ENCODE measurements at regions not wholly inside any gene's neighbourhood (a gene's known extent, or its start where the extent isn't known, plus 50 kb on each side); places are given as distances from the start of the nearest gene placed in this dataset.
"Not testable (repeated sequence)": the region's sequence is repeated elsewhere in the genome, so short reads cannot be mapped to it uniquely, and the experiment has no call there.

GRCh38 chr18:37874721-37875120 is 309.1 kb upstream of the CELF4 start:
- DNase-seq: no peak

GRCh38 chr18:37873416-37873815 is 307.8 kb upstream of the CELF4 start:
- no peak for DNase-seq

GRCh38 chr18:37872562-37872961 is 307.0 kb upstream of the CELF4 start:
- no peak for DNase-seq

GRCh38 chr18:37871561-37871960 is 306.0 kb upstream of the CELF4 start:
- DNase-seq: no peak

GRCh38 chr18:37869051-37869450 is 303.5 kb upstream of the CELF4 start:
- no peak for DNase-seq

GRCh38 chr18:37864122-37864521 is 298.5 kb upstream of the CELF4 start:
- no peak for DNase-seq

- no peak for DNase-seq
These were observed 296.4 kb upstream of the CELF4 start for GRCh38 chr18:37861981-37862380.

- DNase-seq: no peak
These were observed 288.8 kb upstream of the CELF4 start for GRCh38 chr18:37854396-37854795.

- DNase-seq: no peak
These were observed 288.1 kb upstream of the CELF4 start for GRCh38 chr18:37853706-37854105.

GRCh38 chr18:37852464-37852863 is 286.9 kb upstream of the CELF4 start:
- DNase-seq: no peak

- DNase-seq: no peak
These were observed 281.9 kb upstream of the CELF4 start for GRCh38 chr18:37847544-37847943.

GRCh38 chr18:37846996-37847395 is 281.4 kb upstream of the CELF4 start:
- DNase-seq: no peak

GRCh38 chr18:37845498-37845897 is 279.9 kb upstream of the CELF4 start:
- no peak for DNase-seq

GRCh38 chr18:37844209-37844970 is 278.8 kb upstream of the CELF4 start:
- no peak for DNase-seq

GRCh38 chr18:37838083-37838482 is 272.5 kb upstream of the CELF4 start:
- DNase-seq: no peak

GRCh38 chr18:37836071-37836970 is 270.7 kb upstream of the CELF4 start:
- no peak for DNase-seq

- DNase-seq: not testable (repeated sequence)
These were observed 266.6 kb upstream of the CELF4 start for GRCh38 chr18:37832010-37832695.

- no peak for DNase-seq
These were observed 247.4 kb upstream of the CELF4 start for GRCh38 chr18:37812961-37813360.

GRCh38 chr18:37805773-37806404 is 240.3 kb upstream of the CELF4 start:
- no peak for DNase-seq

GRCh38 chr18:37796823-37797349 is 231.3 kb upstream of the CELF4 start:
- no peak for DNase-seq

- no peak for DNase-seq
These were observed 221.9 kb upstream of the CELF4 start for GRCh38 chr18:37787452-37787851.

- no peak for DNase-seq
These were observed 218.2 kb upstream of the CELF4 start for GRCh38 chr18:37783771-37784170.

GRCh38 chr18:37779220-37779619 is 213.6 kb upstream of the CELF4 start:
- DNase-seq: no peak
